ENCODE measurements at regions not wholly inside any gene's neighbourhood (a gene's known extent, or its start where the extent isn't known, plus 50 kb on each side); places are given as distances from the start of the nearest gene placed in this dataset.

GRCh38 chr9:17846948-17847655 is 268.2 kb downstream of the SH3GL2 start:
- Histone ChIP-seq H3K4me1 (no peaks in the 10 kb centered on the region), H3K4me3 (no peak overlapping the region), H3K36me3 (replicated peaks in 1 of 2; ENCODE audit: insufficient read depth in 1 of 2, low read depth in 2 of 2) (no peaks in the 10 kb centered on the region), H3K9me3 (peaks cover 0 to 12% (median 0%) of the 10 kb centered on the region in 3 donors), H3K27me3 (no peaks in the 10 kb centered on the region), H3K27ac (no peak overlapping the region)
- intact Hi-C loops (cut with DNase I), result no loop called here
- TF ChIP-seq POLR2A (IDR thresholded peaks at IDR 0.05) (no peak), CTCF (IDR thresholded peaks at IDR 0.05) (no peak)
- 74% methylated on average over 4 of the region's 4 CpGs for WGBS, 2 donors
- DNase-seq (no peak), ATAC-seq (no peak)

GRCh38 chr9:17847908-17848307 is 269.0 kb downstream of the SH3GL2 start:
- no peak for ATAC-seq
- TF ChIP-seq POLR2A (IDR thresholded peaks at IDR 0.05), result no peak
- TF ChIP-seq CTCF (IDR thresholded peaks at IDR 0.05), result no peak
- intact Hi-C loops (cut with DNase I), result no loop called here
- 49 to 68% methylated on average over 3 of the region's 3 CpGs for WGBS, 2 donors
- DNase-seq, result no peak
- no peaks in the 10 kb centered on the region for H3K36me3 ChIP-seq (replicated peaks in 1 of 2; ENCODE audit: insufficient read depth in 1 of 2, low read depth in 2 of 2)
- no peaks in the 10 kb centered on the region for H3K4me1 ChIP-seq
- H3K27ac ChIP-seq, result no peak overlapping the region
- peaks cover 0 to 12% (median 0%) of the 10 kb centered on the region in 3 donors for H3K9me3 ChIP-seq
- H3K27me3 ChIP-seq, result no peaks in the 10 kb centered on the region
- no peak overlapping the region for H3K4me3 ChIP-seq

- Histone ChIP-seq H3K4me1 (no peaks in the 10 kb centered on the region), H3K27ac (no peak overlapping the region), H3K9me3 (no peaks in the 10 kb centered on the region), H3K27me3 (no peaks in the 10 kb centered on the region), H3K36me3 (replicated peaks in 1 of 2; ENCODE audit: insufficient read depth in 1 of 2, low read depth in 2 of 2) (no peaks in the 10 kb centered on the region), H3K4me3 (no peak overlapping the region)
- no peak for TF ChIP-seq CTCF (IDR thresholded peaks at IDR 0.05)
- TF ChIP-seq POLR2A (IDR thresholded peaks at IDR 0.05), result no peak
- intact Hi-C loops (cut with DNase I), result no loop called here
- DNase-seq (no peak), ATAC-seq (no peak)
- WGBS, 2 donors, result 31 to 46% methylated on average over 2 of the region's 2 CpGs
Observed at GRCh38 chr9:17852108-17852507, 273.2 kb downstream of the SH3GL2 start.

- H3K27ac ChIP-seq, result no peak overlapping the region
- ATAC-seq, result no peak
- no peaks in the 10 kb centered on the region for H3K36me3 ChIP-seq (replicated peaks in 1 of 2; ENCODE audit: insufficient read depth in 1 of 2, low read depth in 2 of 2)
- no peaks in the 10 kb centered on the region for H3K4me1 ChIP-seq
- no peak overlapping the region for H3K4me3 ChIP-seq
- H3K27me3 ChIP-seq, result no peaks in the 10 kb centered on the region
- intact Hi-C loops (cut with DNase I), result no loop called here
- DNase-seq, result no peak
- no peak for TF ChIP-seq CTCF (IDR thresholded peaks at IDR 0.05)
- no peak for TF ChIP-seq POLR2A (IDR thresholded peaks at IDR 0.05)
- WGBS, 2 donors, result 54 to 93% methylated on average over 1 of the region's 1 CpG
- H3K9me3 ChIP-seq, result no peaks in the 10 kb centered on the region
Observed at GRCh38 chr9:17854487-17854886, 275.6 kb downstream of the SH3GL2 start.

GRCh38 chr9:17856995-17857394 is 278.1 kb downstream of the SH3GL2 start:
- no peaks in the 10 kb centered on the region for H3K4me1 ChIP-seq
- no peaks in the 10 kb centered on the region for H3K36me3 ChIP-seq (replicated peaks in 1 of 2; ENCODE audit: insufficient read depth in 1 of 2, low read depth in 2 of 2)
- 73 to 80% methylated on average over 3 of the region's 3 CpGs for WGBS, 2 donors
- no peak for DNase-seq
- intact Hi-C loops (cut with DNase I), result no loop called here
- no peaks in the 10 kb centered on the region for H3K9me3 ChIP-seq
- H3K27me3 ChIP-seq, result no peaks in the 10 kb centered on the region
- TF ChIP-seq CTCF (IDR thresholded peaks at IDR 0.05) (no peak), POLR2A (IDR thresholded peaks at IDR 0.05) (no peak)
- ATAC-seq, result no peak
- no peak overlapping the region for H3K4me3 ChIP-seq
- no peak overlapping the region for H3K27ac ChIP-seq
